Stomach (tissue), 8 donors: ENCODE measurements at regions not wholly inside any gene's neighbourhood (a gene's known extent, or its start where the extent isn't known, plus 50 kb on each side); places are given as distances from the start of the nearest gene placed in this dataset.

Source experiments
- DNase-seq, 2 donors: peaks; one replicate each; pipeline versions ENCODE4 v3.0.0 to v3.0.0-alpha.2; 2013 to 2019
- H3K27ac ChIP-seq, 5 donors: fragments of 200-600 bp in 4 of 5; sonication (generic) in 4 of 5; one replicate each; pipeline ENCODE4 v1.5.1; 2013 to 2019; ENCODE audit warnings: mild to moderate bottlenecking in 1 of 5, moderate library complexity in 1 of 5
- H3K27me3 ChIP-seq, 3 donors: fragments of 200-600 bp; sonication (generic); one replicate each; pipeline ENCODE4 v1.5.1; 2017 to 2019; ENCODE audit warnings: mixed run types in 1 of 3
- H3K36me3 ChIP-seq, 4 donors: fragments of 200-600 bp; sonication (generic); 1 replicate in 3 of 4; 2 replicates in 1 of 4; pipeline ENCODE4 v1.5.1; 2016 to 2019
- H3K4me1 ChIP-seq, 4 donors: fragments of 200-600 bp; sonication (generic); one replicate each; pipeline ENCODE4 v1.5.1; 2016 to 2019
- H3K4me3 ChIP-seq, 4 donors: fragments of 200-600 bp; sonication (generic) in 3 of 4; one replicate each; pipeline ENCODE4 v1.5.1; 2016 to 2019; ENCODE audit warnings: mild to moderate bottlenecking in 1 of 4
- H3K9me3 ChIP-seq, 4 donors: fragments of 200-600 bp; sonication (generic); one replicate each; pipeline ENCODE4 v1.5.1; 2016 to 2019
- CTCF ChIP-seq, 7 experiments: fragments of 450-650 bp in 4 of 7; fragments of 200-600 bp in 3 of 7; sonication (generic) in 3 of 7; IDR thresholded peaks; one replicate each; pipeline ENCODE4 v1.5.1; 2016 to 2019; ENCODE audit warnings: antibody characterized with exemption in 7 of 7, control low read depth in 2 of 7, mild to moderate bottlenecking in 1 of 7
- EP300 ChIP-seq: sonication (generic); formaldehyde crosslinking; IDR thresholded peaks from one replicate; pipeline ENCODE4 v1.6.1; 2017; ENCODE audit warnings: antibody characterized with exemption
- POLR2A ChIP-seq, 4 donors: fragments of 450-650 bp; IDR thresholded peaks; one replicate each; pipeline ENCODE4 v1.6.1; 2016; ENCODE audit warnings: antibody characterized with exemption in 4 of 4, control low read depth in 2 of 4, mild to moderate bottlenecking in 1 of 4, moderate library complexity in 1 of 4
- POLR2AphosphoS5 ChIP-seq, 3 donors: sonication (generic); formaldehyde crosslinking; IDR thresholded peaks; one replicate each; pipeline ENCODE4 v1.6.1; 2016; ENCODE audit warnings: antibody characterized with exemption in 3 of 3
- WGBS, 5 donors: extraction: QIAGEN DNeasy Blood & Tissue Kit in 3 of 5; methylation state at CpG; one replicate each; pipeline versions ENCODE4 v1.1.5 to v1.1.7; 2013 to 2018; 5-methylcytosine and 5-hydroxymethylcytosine counted together
- intact Hi-C: fragments of 100-400 bp; cut with DNase I; formaldehyde crosslinking; loops from one replicate; pipeline ENCODE4 v1.15.1; 2023; ENCODE audit warnings: low total_unique reads
- donor health status: healthy with polysubstance abuse.
- donor health status: Bipolar disorder and iron deficiency.
- donor health status: healthy.

DNA sequence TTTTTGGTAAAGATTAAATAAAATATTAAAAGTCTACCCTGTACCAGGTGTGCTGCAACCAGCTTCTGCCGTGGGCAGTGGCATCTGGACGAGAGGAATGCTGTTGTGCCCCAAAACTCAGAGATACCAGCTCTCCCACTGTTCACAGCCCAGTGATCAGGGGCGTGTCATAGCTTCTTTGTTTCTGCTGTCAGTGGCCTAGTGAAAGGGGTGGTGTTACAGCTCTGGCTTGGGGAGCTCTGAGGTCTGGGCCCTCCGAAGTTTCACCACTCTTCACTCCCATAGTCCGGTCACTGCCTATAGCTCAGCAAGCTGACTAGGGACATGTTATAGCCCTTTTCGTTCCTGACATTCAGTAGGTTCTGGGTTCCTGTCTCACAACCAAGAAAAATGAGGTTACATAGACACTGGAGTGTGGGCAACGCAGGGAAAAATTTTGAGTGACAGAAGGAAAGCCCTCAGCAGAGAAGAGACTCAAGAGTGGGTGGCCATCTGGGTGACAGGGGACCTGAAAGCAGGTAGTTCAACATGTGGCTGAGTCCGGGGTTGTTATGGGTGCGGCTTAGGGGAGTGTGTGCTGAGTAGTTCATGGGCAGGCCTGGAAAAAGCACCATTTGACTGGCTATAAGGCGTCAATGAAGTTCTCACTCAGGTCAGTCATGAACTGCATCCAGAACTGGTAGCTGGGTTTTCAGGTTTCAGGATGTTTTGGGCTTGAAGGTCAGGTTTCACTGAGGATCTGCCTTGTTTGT is 1184.4 kb upstream of the PABPC4L start:
- Histone ChIP-seq H3K9me3 (peaks cover 0 to 5% (median under 1%) of the 10 kb centered on the region in 4 donors), H3K27me3 (no peaks in the 10 kb centered on the region), H3K36me3 (no peaks in the 10 kb centered on the region), H3K4me3 (no peak overlapping the region), H3K27ac (no peak overlapping the region), H3K4me1 (no peaks in the 10 kb centered on the region)
- WGBS, 5 donors: 79 to 86% (median 83%) methylated on average over 10 of the region's 10 CpGs
- intact Hi-C loops: no loop called here
- DNase-seq: no peak
- TF ChIP-seq POLR2A (IDR thresholded peaks at IDR 0.05) (no peak), POLR2AphosphoS5 (IDR thresholded peaks at IDR 0.05) (no peak), CTCF (IDR thresholded peaks at IDR 0.05) (no peak), EP300 (no peak)

DNA sequence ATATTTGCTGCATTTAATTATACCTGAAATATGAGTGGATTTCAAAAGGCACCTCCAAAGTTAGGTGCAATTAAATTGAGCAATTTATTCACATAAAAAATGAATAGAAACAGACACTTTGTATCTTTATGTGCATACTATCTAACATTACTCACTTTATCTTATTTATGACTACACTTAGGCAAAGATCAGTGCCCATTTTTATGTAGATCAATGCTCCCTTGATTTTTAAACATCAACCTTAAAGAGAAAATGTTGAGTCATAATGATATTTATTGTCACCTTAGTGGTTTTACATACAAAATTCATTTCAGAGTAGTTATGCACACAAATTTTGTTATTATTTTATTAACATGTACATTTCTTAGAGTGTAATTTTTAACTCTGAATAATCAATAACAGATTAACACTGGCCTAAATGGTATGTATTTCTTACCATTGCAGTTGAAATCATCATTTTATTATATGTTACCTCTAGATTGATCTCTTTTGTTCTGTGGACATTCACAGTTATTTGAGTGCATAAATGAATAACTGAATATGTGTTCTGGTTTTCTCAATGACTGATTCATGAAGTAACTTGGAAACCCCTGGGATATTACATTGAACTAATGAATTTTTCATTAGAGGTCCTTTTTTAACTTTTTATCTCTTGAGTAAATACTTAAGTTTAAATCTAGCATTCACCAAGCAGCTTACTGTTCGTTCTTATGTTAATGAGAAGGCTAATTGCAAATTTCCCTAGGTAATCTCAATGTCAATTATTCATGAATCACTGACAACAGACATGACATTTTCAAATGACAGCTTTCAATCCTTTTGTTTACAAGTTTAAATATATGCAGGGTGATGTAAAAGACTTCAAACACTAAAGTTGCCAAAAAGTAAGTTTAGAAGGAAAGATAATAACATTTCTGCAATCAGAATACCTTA is 1182.0 kb upstream of the PABPC4L start:
- Histone ChIP-seq H3K9me3 (peaks cover 0 to 27% (median 4%) of the 10 kb centered on the region in 4 donors), H3K36me3 (no peaks in the 10 kb centered on the region), H3K27me3 (no peaks in the 10 kb centered on the region), H3K4me1 (no peaks in the 10 kb centered on the region), H3K27ac (no peak overlapping the region), H3K4me3 (no peak overlapping the region)
- intact Hi-C loops: no loop called here
- WGBS, 5 donors: 36 to 57% (median 46%) methylated on average over 1 of the region's 1 CpG
- TF ChIP-seq POLR2A (IDR thresholded peaks at IDR 0.05): no peak
- no peak for TF ChIP-seq POLR2AphosphoS5 (IDR thresholded peaks at IDR 0.05)
- no peak for TF ChIP-seq EP300
- TF ChIP-seq CTCF (IDR thresholded peaks at IDR 0.05): no peak
- DNase-seq: no peak

DNA sequence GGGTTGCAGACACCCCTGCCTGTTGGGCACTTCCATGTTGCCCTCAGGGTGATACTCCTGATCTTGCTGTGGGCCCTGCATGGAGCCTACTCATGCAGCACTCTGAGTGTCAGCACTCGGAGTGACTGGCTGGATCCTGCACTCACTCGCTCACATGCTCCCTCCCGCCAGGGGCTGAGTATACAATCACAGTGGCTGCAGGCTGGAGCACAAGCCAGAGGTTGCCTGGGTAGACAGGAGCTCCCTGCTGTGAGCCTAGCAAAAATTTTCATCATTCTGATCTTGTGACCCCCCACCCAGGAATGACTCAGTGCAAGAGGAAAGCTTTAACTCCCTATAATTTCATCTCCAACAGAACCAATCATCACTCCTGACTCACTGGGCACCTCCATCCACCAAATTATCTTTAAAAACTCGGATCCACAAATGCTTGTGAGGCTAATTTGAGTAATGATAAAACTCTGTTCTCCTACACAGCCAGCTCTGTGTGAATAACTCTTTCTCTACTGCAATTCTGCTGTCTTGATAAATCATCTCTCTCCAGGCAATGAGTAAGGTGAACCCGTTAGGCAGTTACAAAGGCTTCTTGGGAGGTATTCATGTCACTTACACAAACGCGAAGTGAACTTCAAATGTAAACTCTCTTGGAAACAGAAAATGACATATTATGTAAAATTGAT is 1180.8 kb upstream of the PABPC4L start:
- no peak overlapping the region for H3K27ac ChIP-seq
- intact Hi-C loops: no loop called here
- no peak for TF ChIP-seq CTCF (IDR thresholded peaks at IDR 0.05)
- no peak for TF ChIP-seq POLR2AphosphoS5 (IDR thresholded peaks at IDR 0.05)
- TF ChIP-seq EP300: no peak
- no peak for TF ChIP-seq POLR2A (IDR thresholded peaks at IDR 0.05)
- peaks cover 0 to 27% (median 4%) of the 10 kb centered on the region in 4 donors for H3K9me3 ChIP-seq
- no peak for DNase-seq
- H3K27me3 ChIP-seq: no peaks in the 10 kb centered on the region
- no peaks in the 10 kb centered on the region for H3K36me3 ChIP-seq
- H3K4me1 ChIP-seq: no peaks in the 10 kb centered on the region
- H3K4me3 ChIP-seq: no peak overlapping the region
- 64 to 80% (median 66%) methylated on average over 4 to 7 of the region's 7 CpGs for WGBS, 5 donors

DNA sequence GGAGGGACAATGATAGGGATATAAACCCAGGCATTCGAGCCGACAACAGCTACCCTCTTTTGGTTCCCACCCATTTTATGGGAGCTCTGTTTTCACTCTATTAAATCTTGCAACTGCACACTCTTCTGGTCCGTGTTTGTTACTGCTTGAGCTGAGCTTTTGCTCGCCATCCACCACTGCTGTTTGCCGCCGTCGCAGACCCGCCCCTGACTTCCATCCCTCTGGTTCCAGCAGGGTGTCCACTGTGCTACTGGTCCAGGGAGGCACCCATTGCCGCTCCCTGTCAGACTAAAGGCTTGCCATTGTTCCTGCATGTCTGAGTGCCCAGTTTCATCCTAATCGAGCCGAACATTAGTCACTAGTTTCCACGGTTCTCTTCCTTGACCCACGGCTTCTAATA is 1170.5 kb upstream of the PABPC4L start:
- H3K27ac ChIP-seq: no peak overlapping the region
- H3K4me3 ChIP-seq: no peak overlapping the region
- no peaks in the 10 kb centered on the region for H3K27me3 ChIP-seq
- H3K36me3 ChIP-seq: no peaks in the 10 kb centered on the region
- DNase-seq: no peak
- WGBS, 5 donors: 88 to 92% (median 91%) methylated on average over 13 of the region's 13 CpGs
- H3K4me1 ChIP-seq: no peaks in the 10 kb centered on the region
- H3K9me3 ChIP-seq: peaks cover 0 to 9% (median 0%) of the 10 kb centered on the region in 4 donors
- intact Hi-C loops: no loop called here
- TF ChIP-seq POLR2AphosphoS5 (IDR thresholded peaks at IDR 0.05) (no peak), CTCF (IDR thresholded peaks at IDR 0.05) (no peak), EP300 (no peak), POLR2A (IDR thresholded peaks at IDR 0.05) (no peak)
